Endothelial cell of umbilical vein (primary cell): ENCODE measurements at regions not wholly inside any gene's neighbourhood (a gene's known extent, or its start where the extent isn't known, plus 50 kb on each side); places are given as distances from the start of the nearest gene placed in this dataset.

Experiments
- BruUV-seq: library from RNA; stranded (reverse); fragments of 400-500 nt; replicated peaks from 2 replicates; lab custom pipeline; 2021; lab: Mats Ljungman, UMichigan
- CTCF ChIA-PET: fragments of 300-600, 350-600 bp; sonication (Branson Sonifier 250); formaldehyde crosslinking; loops from one replicate; lab custom pipeline; 2021; ENCODE audit warnings: antibody characterized with exemption, inconsistent platforms; lab: Charles Lee
- POLR2A ChIA-PET: fragments of 300-600, 350-600 bp; sonication (Branson Sonifier 250); formaldehyde crosslinking; loops from one replicate; lab custom pipeline; 2021; ENCODE audit warnings: antibody characterized with exemption, inconsistent platforms; lab: Charles Lee
- DNase-seq: peaks from one replicate; pipeline ENCODE4 v3.0.0-alpha.2; 2011; ENCODE audit warnings: low read depth, low spot score
- FAIRE-seq: peaks from 2 replicates; lab custom pipeline; 2011; peaks lifted over from hg19 to GRCh38; lab: Jason Lieb, UNC
- H2AFZ ChIP-seq: 2 replicates; pipeline ENCODE4 v1.6.0; 2012; ENCODE audit warnings: low read depth, low read length, control low read depth, inconsistent platforms
- H3K27ac ChIP-seq: 2 replicates; pipeline ENCODE4 v1.5.1; 2011; ENCODE audit warnings: low read depth, mild to moderate bottlenecking, control low read depth, low read length, moderate library complexity; ENCODE audit not compliant: insufficient read depth
- H3K27me3 ChIP-seq, 2 experiments: 2 replicates each; pipeline versions ENCODE4 v1.6.0 to v1.6.1; 2011; ENCODE audit warnings: low read length in 2 of 2, mixed read lengths in 1 of 2; ENCODE audit not compliant: control insufficient read depth in 2 of 2, insufficient read depth in 2 of 2
- H3K36me3 ChIP-seq, 2 experiments: 2 replicates in 1 of 2; 3 replicates in 1 of 2; pipeline ENCODE4 v1.5.1; 2011; ENCODE audit warnings: low read length in 2 of 2, mild to moderate bottlenecking in 1 of 2, moderate library complexity in 1 of 2; ENCODE audit not compliant: control insufficient read depth in 2 of 2, insufficient read depth in 2 of 2; ENCODE audit errors: extremely low read depth in 1 of 2
- H3K4me1 ChIP-seq: 3 replicates; pipeline ENCODE4 v1.5.1; 2011; ENCODE audit warnings: mild to moderate bottlenecking, low read length; ENCODE audit not compliant: control insufficient read depth, insufficient read depth; ENCODE audit errors: extremely low read depth
- H3K4me2 ChIP-seq: 2 replicates; pipeline ENCODE4 v1.6.1; 2011; ENCODE audit warnings: low read length, control low read depth, mixed read lengths; ENCODE audit not compliant: insufficient read depth
- H3K4me3 ChIP-seq, 3 experiments: fragments of 200-600 bp in 1 of 3; sonication (generic), shearing (Covaris generic) in 1 of 3; replicated peaks in 1 of 3; 2 replicates each; pipeline ENCODE4 v1.5.1; 2011 to 2016; ENCODE audit warnings: control low read depth in 3 of 3, low read length in 3 of 3, mild to moderate bottlenecking in 2 of 3, inconsistent platforms in 1 of 3, low read depth in 1 of 3, moderate library complexity in 1 of 3; ENCODE audit not compliant: insufficient read depth in 1 of 3
- H3K79me2 ChIP-seq: 2 replicates; pipeline ENCODE4 v1.6.0; 2012; ENCODE audit warnings: low read length, inconsistent platforms; ENCODE audit not compliant: control insufficient read depth, insufficient read depth
- H3K9ac ChIP-seq: replicated peaks from 2 replicates; pipeline ENCODE3; 2011; ENCODE audit warnings: low read length, control low read depth; ENCODE audit not compliant: insufficient read depth; ENCODE audit errors: extremely low read depth
- H3K9me1 ChIP-seq: replicated peaks from 3 replicates; pipeline ENCODE4 v1.6.0; 2011; ENCODE audit warnings: mild to moderate bottlenecking, low read length; ENCODE audit not compliant: control insufficient read depth, insufficient read depth; ENCODE audit errors: extremely low read depth
- H3K9me3 ChIP-seq: replicated peaks from 2 replicates; pipeline ENCODE4 v1.5.1; 2012; ENCODE audit warnings: low read length, inconsistent platforms; ENCODE audit not compliant: control insufficient read depth, insufficient read depth
- H4K20me1 ChIP-seq: replicated peaks from 2 replicates; pipeline ENCODE3; 2011; ENCODE audit warnings: mild to moderate bottlenecking, low read length; ENCODE audit not compliant: control insufficient read depth, insufficient read depth; ENCODE audit errors: extremely low read depth
- EZH2 ChIP-seq: IDR thresholded peaks from 2 replicates; pipeline ENCODE4 v1.6.1; 2012; ENCODE audit warnings: borderline replicate concordance, low read depth, mild to moderate bottlenecking, moderate library complexity, low read length, inconsistent platforms; ENCODE audit not compliant: severe bottlenecking
- FOS ChIP-seq: IDR thresholded peaks from 2 replicates; pipeline ENCODE4 v1.6.1; 2011; ENCODE audit warnings: mild to moderate bottlenecking, low read length, moderate library complexity, borderline replicate concordance; ENCODE audit not compliant: insufficient read depth
- GATA2 ChIP-seq: IDR thresholded peaks from 2 replicates; pipeline ENCODE4 v1.7.0; 2011; ENCODE audit warnings: low read depth, mild to moderate bottlenecking, moderate library complexity, mixed read lengths, low read length; ENCODE audit not compliant: insufficient read length, insufficient read depth
- JUN ChIP-seq: IDR thresholded peaks from 2 replicates; pipeline ENCODE4 v1.6.1; 2011; ENCODE audit warnings: borderline replicate concordance, low read depth; ENCODE audit not compliant: insufficient read length, insufficient read depth
- MAX ChIP-seq: IDR thresholded peaks from 2 replicates; pipeline ENCODE4 v1.6.1; 2011; ENCODE audit not compliant: insufficient read depth, insufficient read length
- MYC ChIP-seq: IDR thresholded peaks from one replicate; pipeline ENCODE4 v1.6.1; 2011; ENCODE audit warnings: mild to moderate bottlenecking, low read depth, low read length
- POLR2A ChIP-seq: IDR thresholded peaks from 2 replicates; pipeline ENCODE4 v1.6.1; 2012; ENCODE audit warnings: low read depth, mild to moderate bottlenecking, control low read depth, low read length
- POLR2AphosphoS5 ChIP-seq: IDR thresholded peaks from 2 replicates; pipeline ENCODE4 v1.6.1; 2012; ENCODE audit warnings: low read depth, mild to moderate bottlenecking, control low read depth, low read length, moderate library complexity; ENCODE audit not compliant: insufficient read depth
- dilution Hi-C: fragments of 300-500 bp; cut with MboI; formaldehyde crosslinking; loops from one replicate; pipeline ENCODE4 v1.15.0; 2019; ENCODE audit warnings: low sequenced_read_pairs; ENCODE audit not compliant: extremely low pct_ligation_motif_present
- intact Hi-C: fragments of 100-400 bp; cut with micrococcal nuclease; formaldehyde crosslinking; loops from one replicate; pipeline ENCODE4 v1.10.0; 2022
- TF ChIP-seq, protein P1 (sequence below), 2 donors: IDR thresholded peaks; 1 replicate in 1 of 2; 2 replicates in 1 of 2; pipeline ENCODE4 v1.5.1; 2011; ENCODE audit warnings: low read length in 2 of 2, mild to moderate bottlenecking in 2 of 2, moderate library complexity in 2 of 2, control low read depth in 1 of 2, inconsistent platforms in 1 of 2, low read depth in 1 of 2; ENCODE audit not compliant: insufficient read depth in 1 of 2; ENCODE audit errors: extremely low read depth in 1 of 2

DNA sequence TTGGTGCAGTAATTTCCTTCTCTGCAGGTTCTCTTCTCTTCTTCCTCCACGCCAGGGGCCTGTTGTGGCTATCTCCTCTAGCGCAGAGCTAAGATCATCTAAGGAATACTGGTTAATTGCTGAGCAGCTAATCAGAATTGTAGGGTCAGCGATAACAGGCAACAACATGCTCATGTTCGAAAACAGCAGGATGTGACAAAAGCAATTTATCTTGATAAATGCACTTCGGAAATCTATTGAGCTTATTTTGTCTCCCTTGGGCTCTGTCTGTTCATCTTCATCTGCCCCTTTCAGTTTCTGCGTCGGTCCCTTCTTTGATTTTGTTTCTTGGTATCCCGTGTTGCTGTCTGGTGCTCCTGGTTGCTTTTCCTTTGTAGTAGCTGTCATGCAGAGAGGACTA is 67.3 kb upstream of the MAP3K7 start:
- no TSS peak for BruUV-seq

More for the DNA sequence above, 67.3 kb upstream of the MAP3K7 start:
- no peak overlapping the region for H3K4me3 ChIP-seq
- H4K20me1 ChIP-seq = no peaks in the 10 kb centered on the region
- CTCF ChIA-PET = interaction anchor here (0.7 kb wide), 1 partner anchor 14 kb away, joined by 3 read pairs; no protein-coding TSS in a partner anchor
- DNase-seq (no peak), FAIRE-seq (no peak)
- H3K79me2 ChIP-seq = no peaks in the 10 kb centered on the region
- H3K9me3 ChIP-seq = no peaks in the 10 kb centered on the region
- H3K27ac ChIP-seq = no peak overlapping the region
- H3K4me2 ChIP-seq = no peak overlapping the region
- H2AFZ ChIP-seq = no peak overlapping the region
- H3K36me3 ChIP-seq = no peaks in the 10 kb centered on the region
- intact Hi-C loops = no loop called here
- no peak for TF ChIP-seq POLR2AphosphoS5
- TF ChIP-seq, protein P1, sequence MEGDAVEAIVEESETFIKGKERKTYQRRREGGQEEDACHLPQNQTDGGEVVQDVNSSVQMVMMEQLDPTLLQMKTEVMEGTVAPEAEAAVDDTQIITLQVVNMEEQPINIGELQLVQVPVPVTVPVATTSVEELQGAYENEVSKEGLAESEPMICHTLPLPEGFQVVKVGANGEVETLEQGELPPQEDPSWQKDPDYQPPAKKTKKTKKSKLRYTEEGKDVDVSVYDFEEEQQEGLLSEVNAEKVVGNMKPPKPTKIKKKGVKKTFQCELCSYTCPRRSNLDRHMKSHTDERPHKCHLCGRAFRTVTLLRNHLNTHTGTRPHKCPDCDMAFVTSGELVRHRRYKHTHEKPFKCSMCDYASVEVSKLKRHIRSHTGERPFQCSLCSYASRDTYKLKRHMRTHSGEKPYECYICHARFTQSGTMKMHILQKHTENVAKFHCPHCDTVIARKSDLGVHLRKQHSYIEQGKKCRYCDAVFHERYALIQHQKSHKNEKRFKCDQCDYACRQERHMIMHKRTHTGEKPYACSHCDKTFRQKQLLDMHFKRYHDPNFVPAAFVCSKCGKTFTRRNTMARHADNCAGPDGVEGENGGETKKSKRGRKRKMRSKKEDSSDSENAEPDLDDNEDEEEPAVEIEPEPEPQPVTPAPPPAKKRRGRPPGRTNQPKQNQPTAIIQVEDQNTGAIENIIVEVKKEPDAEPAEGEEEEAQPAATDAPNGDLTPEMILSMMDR (IDR thresholded peaks at IDR 0.05; ENCODE audit: extremely low read depth in 1 of 2, insufficient read depth in 1 of 2, low read depth in 1 of 2, low read length in 2 of 2) = no peak
- no peak for TF ChIP-seq EZH2
- no peak for TF ChIP-seq FOS
- TF ChIP-seq MAX = no peak
- TF ChIP-seq GATA2 = no peak
- TF ChIP-seq JUN = no peak
- no peak for TF ChIP-seq MYC
- TF ChIP-seq POLR2A = no peak
- no peak overlapping the region for H3K9ac ChIP-seq
- H3K9me1 ChIP-seq = no peaks in the 10 kb centered on the region
- no peaks in the 10 kb centered on the region for H3K4me1 ChIP-seq
- POLR2A ChIA-PET = no interaction called here
- dilution Hi-C loops = no loop called here
- no peaks in the 10 kb centered on the region for H3K27me3 ChIP-seq
